Epithelial cell of proximal tubule (primary cell): ENCODE measurements at regions not wholly inside any gene's neighbourhood (a gene's known extent, or its start where the extent isn't known, plus 50 kb on each side); places are given as distances from the start of the nearest gene placed in this dataset.

ENCODE experiments used
- DNase-seq: peaks from one replicate; pipeline ENCODE4 v3.0.0-alpha.2; 2011; ENCODE audit warnings: low read depth
- H3K4me3 ChIP-seq: 2 replicates; pipeline ENCODE4 v1.5.1; 2011; ENCODE audit warnings: low read depth, mild to moderate bottlenecking, low read length
- TF ChIP-seq, protein P1 (sequence below): conservative IDR thresholded peaks from 2 replicates; pipeline ENCODE4 v1.5.1; 2012; ENCODE audit warnings: low read depth, mild to moderate bottlenecking, low read length

DNA sequence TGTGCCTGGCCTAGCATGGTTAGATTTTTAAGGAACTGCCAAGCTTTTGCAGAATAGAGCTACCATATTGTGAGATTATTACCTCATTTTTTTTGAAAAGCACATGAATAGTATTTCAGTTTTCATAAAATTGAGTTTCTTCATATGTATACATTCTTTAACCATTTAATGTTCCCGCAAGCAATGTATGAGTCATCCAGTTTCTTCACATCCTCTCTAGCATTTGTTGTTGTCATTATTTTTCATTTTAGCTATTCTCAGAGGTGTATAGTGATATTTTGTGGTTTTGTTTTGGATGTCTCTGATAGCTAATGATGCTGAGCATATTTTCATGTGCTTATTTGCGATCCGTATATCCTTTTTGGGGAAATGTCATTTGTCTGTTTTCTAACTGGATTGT lies 74.9 kb downstream of the GLUD2 start:
- TF ChIP-seq, protein P1, sequence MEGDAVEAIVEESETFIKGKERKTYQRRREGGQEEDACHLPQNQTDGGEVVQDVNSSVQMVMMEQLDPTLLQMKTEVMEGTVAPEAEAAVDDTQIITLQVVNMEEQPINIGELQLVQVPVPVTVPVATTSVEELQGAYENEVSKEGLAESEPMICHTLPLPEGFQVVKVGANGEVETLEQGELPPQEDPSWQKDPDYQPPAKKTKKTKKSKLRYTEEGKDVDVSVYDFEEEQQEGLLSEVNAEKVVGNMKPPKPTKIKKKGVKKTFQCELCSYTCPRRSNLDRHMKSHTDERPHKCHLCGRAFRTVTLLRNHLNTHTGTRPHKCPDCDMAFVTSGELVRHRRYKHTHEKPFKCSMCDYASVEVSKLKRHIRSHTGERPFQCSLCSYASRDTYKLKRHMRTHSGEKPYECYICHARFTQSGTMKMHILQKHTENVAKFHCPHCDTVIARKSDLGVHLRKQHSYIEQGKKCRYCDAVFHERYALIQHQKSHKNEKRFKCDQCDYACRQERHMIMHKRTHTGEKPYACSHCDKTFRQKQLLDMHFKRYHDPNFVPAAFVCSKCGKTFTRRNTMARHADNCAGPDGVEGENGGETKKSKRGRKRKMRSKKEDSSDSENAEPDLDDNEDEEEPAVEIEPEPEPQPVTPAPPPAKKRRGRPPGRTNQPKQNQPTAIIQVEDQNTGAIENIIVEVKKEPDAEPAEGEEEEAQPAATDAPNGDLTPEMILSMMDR: no peak
- DNase-seq: no peak
- H3K4me3 ChIP-seq: no peak overlapping the region

GRCh38 chrX:121128925-121129877 lies 81.8 kb downstream of the GLUD2 start:
- H3K4me3 ChIP-seq: no peak overlapping the region
- TF ChIP-seq, protein P1: no peak
- no peak for DNase-seq

DNA sequence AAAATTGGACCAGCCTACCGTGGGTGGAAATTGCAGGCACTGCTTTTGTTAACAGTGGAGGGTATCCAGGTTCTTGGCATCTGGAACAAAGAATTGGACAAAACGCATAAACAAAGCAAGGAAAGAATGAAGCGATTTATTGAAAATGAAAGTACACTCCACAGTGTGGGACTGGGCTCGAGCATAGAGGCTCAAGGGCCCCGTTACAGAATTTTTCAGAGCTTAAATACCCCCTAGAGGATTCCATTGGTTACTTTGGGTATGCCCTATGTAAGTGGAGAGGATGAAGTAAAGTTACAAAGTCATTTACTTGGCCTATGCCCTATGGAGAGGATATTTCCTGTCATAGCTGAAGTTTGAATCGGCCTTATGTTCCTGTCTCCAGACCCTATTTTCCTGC lies 85.3 kb downstream of the GLUD2 start:
- H3K4me3 ChIP-seq: no peak overlapping the region
- TF ChIP-seq, protein P1: no peak
- no peak for DNase-seq

GRCh38 chrX:121135488-121136207 lies 88.2 kb downstream of the GLUD2 start:
- DNase-seq: no peak
- H3K4me3 ChIP-seq: peak overlapping the region; percentile 33

DNA sequence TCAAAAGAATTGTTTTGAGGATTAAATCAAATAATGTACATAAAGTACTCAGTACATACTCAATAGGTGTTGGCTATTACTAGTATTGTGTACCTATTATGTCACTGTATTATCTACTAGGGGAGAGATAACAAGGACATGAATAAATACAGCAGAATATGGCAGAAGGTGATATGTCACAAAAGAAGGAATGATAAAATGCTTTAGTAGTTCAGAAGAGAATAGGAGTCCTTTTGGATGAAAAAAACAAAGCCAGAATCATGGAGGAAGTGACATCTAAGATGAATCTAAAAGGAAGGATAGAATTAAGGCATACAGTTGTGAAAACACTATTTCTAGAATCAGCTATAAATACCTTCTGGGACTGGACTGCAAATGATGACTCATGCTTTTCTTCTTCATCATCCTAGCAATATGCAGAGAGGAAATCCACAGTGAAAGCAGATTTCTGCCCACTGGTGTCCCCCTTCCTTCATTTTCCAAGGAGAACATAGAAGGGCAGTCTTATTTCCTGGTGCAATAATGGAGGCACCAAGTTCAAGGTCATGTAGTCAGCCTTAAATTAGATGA lies 98.7 kb downstream of the GLUD2 start:
- DNase-seq: no peak

More at GRCh38 chrX:121135488-121136207, 88.2 kb downstream of the GLUD2 start:
- TF ChIP-seq, protein P1: no peak

DNA sequence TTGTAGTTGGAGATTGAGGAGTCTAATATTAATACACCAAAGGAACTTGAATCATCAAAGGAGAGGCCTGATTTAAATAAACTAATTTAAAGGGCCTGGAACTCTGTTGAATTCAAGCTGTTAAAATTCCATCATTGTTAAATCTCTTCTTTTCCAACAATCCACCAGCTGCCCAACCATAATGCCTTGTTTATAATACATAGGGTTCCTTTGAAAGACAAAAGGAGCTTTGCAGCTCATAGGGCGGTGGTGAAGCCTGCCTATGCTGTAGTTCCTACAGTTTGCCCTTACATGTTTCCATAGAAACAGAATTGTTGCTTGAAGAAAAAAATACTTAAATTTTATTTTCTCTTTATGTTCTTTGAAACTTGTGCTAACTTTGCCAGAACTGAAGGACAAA lies 102.8 kb downstream of the GLUD2 start:
- no peak for DNase-seq
- no peak overlapping the region for H3K4me3 ChIP-seq
- TF ChIP-seq, protein P1: no peak

More for the DNA sequence above, 98.7 kb downstream of the GLUD2 start:
- TF ChIP-seq, protein P1: no peak
- no peak overlapping the region for H3K4me3 ChIP-seq
